ENCODE measurements at regions not wholly inside any gene's neighbourhood (a gene's known extent, or its start where the extent isn't known, plus 50 kb on each side); places are given as distances from the start of the nearest gene placed in this dataset.

- no peak for TF ChIP-seq SMC3 (IDR thresholded peaks at IDR 0.05; ENCODE audit: low read length)
- TF ChIP-seq HMG20B (CRISPR knock-in tag; conservative IDR thresholded peaks at IDR 0.05), result no peak
- TF ChIP-seq LBX2 (CRISPR knock-in tag; IDR thresholded peaks at IDR 0.05; ENCODE audit: borderline replicate concordance), result no peak
- no peak for TF ChIP-seq CEBPG (CRISPR knock-in tag; IDR thresholded peaks at IDR 0.05)
- no peak for TF ChIP-seq ZNF614 (CRISPR knock-in tag; IDR thresholded peaks at IDR 0.05; ENCODE audit: borderline replicate concordance)
- TF ChIP-seq PRDM4 (CRISPR knock-in tag; IDR thresholded peaks at IDR 0.05; ENCODE audit: borderline replicate concordance), result no peak
- no peak for TF ChIP-seq SYNCRIP (IDR thresholded peaks at IDR 0.05; ENCODE audit: insufficient read depth, low read depth, low read length)
- TF ChIP-seq REXO4 (CRISPR knock-in tag; IDR thresholded peaks at IDR 0.05; ENCODE audit: borderline replicate concordance), result no peak
- no peak for TF ChIP-seq RAD21 (CRISPR knock-in tag; IDR thresholded peaks at IDR 0.05)
- TF ChIP-seq, protein P1, sequence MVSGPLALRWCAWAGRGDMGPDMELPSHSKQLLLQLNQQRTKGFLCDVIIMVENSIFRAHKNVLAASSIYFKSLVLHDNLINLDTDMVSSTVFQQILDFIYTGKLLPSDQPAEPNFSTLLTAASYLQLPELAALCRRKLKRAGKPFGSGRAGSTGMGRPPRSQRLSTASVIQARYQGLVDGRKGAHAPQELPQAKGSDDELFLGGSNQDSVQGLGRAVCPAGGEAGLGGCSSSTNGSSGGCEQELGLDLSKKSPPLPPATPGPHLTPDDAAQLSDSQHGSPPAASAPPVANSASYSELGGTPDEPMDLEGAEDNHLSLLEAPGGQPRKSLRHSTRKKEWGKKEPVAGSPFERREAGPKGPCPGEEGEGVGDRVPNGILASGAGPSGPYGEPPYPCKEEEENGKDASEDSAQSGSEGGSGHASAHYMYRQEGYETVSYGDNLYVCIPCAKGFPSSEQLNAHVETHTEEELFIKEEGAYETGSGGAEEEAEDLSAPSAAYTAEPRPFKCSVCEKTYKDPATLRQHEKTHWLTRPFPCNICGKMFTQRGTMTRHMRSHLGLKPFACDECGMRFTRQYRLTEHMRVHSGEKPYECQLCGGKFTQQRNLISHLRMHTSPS (CRISPR knock-in tag; IDR thresholded peaks at IDR 0.05; ENCODE audit: low read depth), result no peak
- TF ChIP-seq ZNF280B (CRISPR knock-in tag; IDR thresholded peaks at IDR 0.05; ENCODE audit: borderline replicate concordance), result no peak
- no peak overlapping the region for H3K27ac ChIP-seq (ENCODE audit: extremely low read length, insufficient read depth, low read length)
- in situ Hi-C loops (cut with HindIII; ENCODE audit: extremely low pct_ligation_motif_present, low pct_unique_long_range_greater_than_20kb), result no loop called here
- FAIRE-seq (no peak), DNase-seq (ENCODE audit: low spot score) (no peak), ATAC-seq (no peak)
- ChIA-PET CTCF (ENCODE audit: low intra/inter-chr PET ratio, low total read pairs) (no interaction called here), POLR2A (no interaction called here)
- H3K4me1 ChIP-seq (ENCODE audit: insufficient read depth, low read length), result no peaks in the 10 kb centered on the region
- no peaks in the 10 kb centered on the region for H4K20me1 ChIP-seq (ENCODE audit: insufficient read depth, low read length)
- no peaks in the 10 kb centered on the region for H3K36me3 ChIP-seq (replicated peaks in 1 of 2; ENCODE audit: control insufficient read depth in 1 of 2, insufficient read depth in 2 of 2, low read length in 2 of 2)
- H2AFZ ChIP-seq (ENCODE audit: low read length), result no peak overlapping the region
- no peak overlapping the region for H3K9ac ChIP-seq (ENCODE audit: insufficient read depth, low read depth, low read length)
- intact Hi-C loops (cut with micrococcal nuclease; ENCODE audit: unreplicated experiment), result no loop called here
- H3K9me3 ChIP-seq (ENCODE audit: low read length), result no peaks in the 10 kb centered on the region
- H3K4me3 ChIP-seq (replicated peaks in 1 of 3; ENCODE audit: insufficient read depth in 1 of 3, low read depth in 2 of 3, low read length in 3 of 3), result no peak overlapping the region
- H3K79me2 ChIP-seq (ENCODE audit: insufficient read depth, low read length), result no peaks in the 10 kb centered on the region
- no TSS peak for BruUV-seq (replicated peaks)
- H3K4me2 ChIP-seq (ENCODE audit: low read depth, low read length), result no peak overlapping the region
- 41% methylated on average over 8 of the region's 8 CpGs for WGBS (ENCODE audit: low lambda C conversion rate)
- H3K27me3 ChIP-seq (ENCODE audit: control insufficient read depth in 1 of 2, insufficient read depth in 2 of 2, low read length in 2 of 2), result peaks cover 0 to 26% of the 10 kb centered on the region in 2 experiments; a peak in 2 of 5 replicates
Measured at GRCh38 chr12:124152731-124153130, 142.2 kb upstream of the RFLNA start.
